ENCODE measurements at regions not wholly inside any gene's neighbourhood (a gene's known extent, or its start where the extent isn't known, plus 50 kb on each side); places are given as distances from the start of the nearest gene placed in this dataset.

- TF ChIP-seq MXD4 (CRISPR knock-in tag; IDR thresholded peaks at IDR 0.05; ENCODE audit: borderline replicate concordance) = no peak
- no peak for TF ChIP-seq CTCF (IDR thresholded peaks at IDR 0.05)
- no peak for TF ChIP-seq NFE2L1 (CRISPR knock-in tag; IDR thresholded peaks at IDR 0.05)
- TF ChIP-seq, protein P1, sequence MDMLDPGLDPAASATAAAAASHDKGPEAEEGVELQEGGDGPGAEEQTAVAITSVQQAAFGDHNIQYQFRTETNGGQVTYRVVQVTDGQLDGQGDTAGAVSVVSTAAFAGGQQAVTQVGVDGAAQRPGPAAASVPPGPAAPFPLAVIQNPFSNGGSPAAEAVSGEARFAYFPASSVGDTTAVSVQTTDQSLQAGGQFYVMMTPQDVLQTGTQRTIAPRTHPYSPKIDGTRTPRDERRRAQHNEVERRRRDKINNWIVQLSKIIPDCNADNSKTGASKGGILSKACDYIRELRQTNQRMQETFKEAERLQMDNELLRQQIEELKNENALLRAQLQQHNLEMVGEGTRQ (CRISPR knock-in tag; IDR thresholded peaks at IDR 0.05) = no peak
Observed at GRCh38 chr2:219998107-219998506, 370.7 kb downstream of the SLC4A3 start.

Data from WTC11 (cell line).